IMR-90 (cell line): ENCODE measurements at regions not wholly inside any gene's neighbourhood (a gene's known extent, or its start where the extent isn't known, plus 50 kb on each side); places are given as distances from the start of the nearest gene placed in this dataset.

ENCODE experiments used
- ATAC-seq: fragments of 200-7000 bp; cut with Tn5 transposase; 2 replicates; pipeline ENCODE4 v1.9.1; 2020; ENCODE audit warnings: low read depth, mild to moderate bottlenecking, moderate library complexity
- BruUV-seq: library from RNA; stranded (reverse); fragments of 400-500 nt; replicated peaks from 2 replicates; lab custom pipeline; 2021; lab: Mats Ljungman, UMichigan
- CTCF ChIA-PET: fragments of 300-600 bp; formaldehyde crosslinking; extraction: SDS; loops from one replicate; lab custom pipeline; 2021; ENCODE audit warnings: antibody characterized with exemption; lab: Yijun Ruan, JAX
- POLR2A ChIA-PET: fragments of 300-600 bp; sonication (Branson Sonifier 250); formaldehyde crosslinking; loops from one replicate; lab custom pipeline; 2022; ENCODE audit warnings: antibody characterized with exemption; ENCODE audit not compliant: unreplicated experiment; lab: Charles Lee
- DNase-seq: peaks from one replicate; pipeline ENCODE4 v3.0.0; 2013
- H2AFZ ChIP-seq: replicated peaks from 2 replicates; pipeline ENCODE3; 2013; ENCODE audit warnings: low read length, mild to moderate bottlenecking; ENCODE audit not compliant: poor library complexity
- H2AK5ac ChIP-seq: 2 replicates; pipeline ENCODE4 v1.6.1; 2013; ENCODE audit warnings: low read depth, low read length, inconsistent platforms
- H2AK9ac ChIP-seq: replicated peaks from 2 replicates; pipeline ENCODE3; 2013; ENCODE audit warnings: mild to moderate bottlenecking, low read depth, low read length, moderate library complexity; ENCODE audit not compliant: poor library complexity
- H2BK120ac ChIP-seq: 2 replicates; pipeline ENCODE4 v1.6.1; 2013; ENCODE audit warnings: low read depth, low read length, inconsistent platforms
- H2BK15ac ChIP-seq: 3 replicates; pipeline ENCODE4 v1.6.1; 2013; ENCODE audit warnings: low read depth, low read length, inconsistent platforms
- H2BK20ac ChIP-seq: 2 replicates; pipeline ENCODE4 v1.6.1; 2013; ENCODE audit warnings: low read depth, mild to moderate bottlenecking, inconsistent platforms, low read length, moderate library complexity
- H2BK5ac ChIP-seq: 2 replicates; pipeline ENCODE4 v1.6.1; 2013; ENCODE audit warnings: mild to moderate bottlenecking, low read depth, low read length, inconsistent platforms; ENCODE audit not compliant: poor library complexity, severe bottlenecking
- H3K14ac ChIP-seq: replicated peaks from 2 replicates; pipeline ENCODE4 v1.6.1; 2013; ENCODE audit warnings: low read depth, low read length, inconsistent platforms
- H3K18ac ChIP-seq: 2 replicates; pipeline ENCODE4 v1.6.1; 2013; ENCODE audit warnings: low read depth, low read length, control low read depth
- H3K23ac ChIP-seq: 2 replicates; pipeline ENCODE4 v1.6.1; 2013; ENCODE audit warnings: low read depth, low read length, inconsistent platforms
- H3K27ac ChIP-seq: 2 replicates; pipeline ENCODE4 v1.5.1; 2013; ENCODE audit warnings: mild to moderate bottlenecking, control low read depth, low read length; ENCODE audit not compliant: insufficient read depth
- H3K27me3 ChIP-seq: 2 replicates; pipeline ENCODE4 v1.6.1; 2013; ENCODE audit warnings: low read length; ENCODE audit not compliant: control insufficient read depth, insufficient read depth
- H3K36me3 ChIP-seq: 2 replicates; pipeline ENCODE4 v1.6.1; 2013; ENCODE audit warnings: low read length, mixed read lengths; ENCODE audit not compliant: control insufficient read depth, insufficient read depth
- H3K4ac ChIP-seq: 2 replicates; pipeline ENCODE4 v1.6.1; 2013; ENCODE audit warnings: low read depth, low read length, inconsistent platforms
- H3K4me1 ChIP-seq: 2 replicates; pipeline ENCODE4 v1.6.1; 2013; ENCODE audit warnings: low read length, mixed read lengths; ENCODE audit not compliant: control insufficient read depth, insufficient read depth
- H3K4me2 ChIP-seq: 2 replicates; pipeline ENCODE4 v1.6.1; 2013; ENCODE audit warnings: low read depth, mild to moderate bottlenecking, control low read depth, low read length, moderate library complexity
- H3K4me3 ChIP-seq: 2 replicates; pipeline ENCODE4 v1.5.1; 2013; ENCODE audit warnings: low read depth, mild to moderate bottlenecking, control low read depth, low read length, moderate library complexity; ENCODE audit not compliant: insufficient read depth
- H3K56ac ChIP-seq: 2 replicates; pipeline ENCODE4 v1.6.1; 2013; ENCODE audit warnings: low read length, inconsistent platforms; ENCODE audit not compliant: insufficient read depth; ENCODE audit errors: extremely low read depth
- H3K79me1 ChIP-seq, 2 experiments: 2 replicates each; pipeline ENCODE4 v1.6.1; 2013; ENCODE audit warnings: low read length in 2 of 2, inconsistent platforms in 1 of 2, low read depth in 1 of 2
- H3K9ac ChIP-seq: 2 replicates; pipeline ENCODE4 v1.6.1; 2013; ENCODE audit warnings: low read depth, low read length, control low read depth
- H3K9me1 ChIP-seq: 2 replicates; pipeline ENCODE4 v1.6.1; 2013; ENCODE audit warnings: low read length, inconsistent platforms; ENCODE audit not compliant: insufficient read depth
- H3K9me3 ChIP-seq: 2 replicates; pipeline ENCODE4 v1.6.1; 2013; ENCODE audit warnings: low read length; ENCODE audit not compliant: control insufficient read depth, insufficient read depth
- H4K20me1 ChIP-seq: 2 replicates; pipeline ENCODE4 v1.6.1; 2013; ENCODE audit warnings: low read length, inconsistent platforms; ENCODE audit not compliant: insufficient read depth
- H4K5ac ChIP-seq: 2 replicates; pipeline ENCODE4 v1.6.1; 2013; ENCODE audit warnings: mild to moderate bottlenecking, low read depth, low read length, control low read depth
- H4K8ac ChIP-seq, 2 experiments: 2 replicates each; pipeline ENCODE4 v1.6.1; 2013; ENCODE audit warnings: low read depth in 2 of 2, low read length in 2 of 2, control low read depth in 1 of 2, inconsistent platforms in 1 of 2
- H4K91ac ChIP-seq: 2 replicates; pipeline ENCODE4 v1.6.1; 2013; ENCODE audit warnings: low read depth, low read length, inconsistent platforms; ENCODE audit not compliant: insufficient read depth
- BHLHE40 ChIP-seq: fragments of 150-350 bp; IDR thresholded peaks from 2 replicates; pipeline ENCODE4 v1.6.1; 2016; ENCODE audit warnings: mild to moderate bottlenecking, low read depth, low read length
- CEBPB ChIP-seq: IDR thresholded peaks from 2 replicates; pipeline ENCODE4 v1.6.1; 2012; ENCODE audit warnings: low read depth, low read length, improper control_type of control experiment
- CHD1 ChIP-seq: IDR thresholded peaks from 2 replicates; pipeline ENCODE4 v1.6.1; 2012; ENCODE audit warnings: low read depth, low read length, improper control_type of control experiment
- FOS ChIP-seq: fragments of 150-350 bp; IDR thresholded peaks from 2 replicates; pipeline ENCODE4 v1.6.1; 2016; ENCODE audit warnings: low read depth, low read length
- MAFK ChIP-seq: IDR thresholded peaks from 2 replicates; pipeline ENCODE4 v1.6.1; 2012; ENCODE audit warnings: low read depth, low read length, improper control_type of control experiment
- MAZ ChIP-seq: IDR thresholded peaks from 2 replicates; pipeline ENCODE4 v1.6.1; 2012; ENCODE audit warnings: low read depth, mild to moderate bottlenecking, low read length, improper control_type of control experiment, moderate library complexity, borderline replicate concordance
- NFE2L2 ChIP-seq: fragments of 150-350 bp; IDR thresholded peaks from 2 replicates; pipeline ENCODE4 v1.6.1; 2016; ENCODE audit warnings: low read depth, mild to moderate bottlenecking, low read length
- POLR2A ChIP-seq: IDR thresholded peaks from 2 replicates; pipeline ENCODE4 v1.6.1; 2012; ENCODE audit warnings: mild to moderate bottlenecking, low read depth, low read length
- RAD21 ChIP-seq: IDR thresholded peaks from 2 replicates; pipeline ENCODE4 v1.6.1; 2012; ENCODE audit warnings: low read length, improper control_type of control experiment
- RCOR1 ChIP-seq: IDR thresholded peaks from 2 replicates; pipeline ENCODE4 v1.6.1; 2012; ENCODE audit warnings: mild to moderate bottlenecking, low read length, improper control_type of control experiment; ENCODE audit not compliant: insufficient replicate concordance
- RFX5 ChIP-seq: IDR thresholded peaks from 2 replicates; pipeline ENCODE4 v1.8.0; 2012; ENCODE audit warnings: low read depth, mild to moderate bottlenecking, low read length, moderate library complexity
- SMC3 ChIP-seq: fragments of 150-350 bp; IDR thresholded peaks from 2 replicates; pipeline ENCODE4 v1.6.1; 2016; ENCODE audit warnings: low read depth, mild to moderate bottlenecking, antibody characterized with exemption, low read length, moderate library complexity
- USF2 ChIP-seq: fragments of 150-350 bp; IDR thresholded peaks from 2 replicates; pipeline ENCODE4 v1.6.1; 2017; ENCODE audit warnings: mild to moderate bottlenecking, antibody characterized with exemption, low read length, low read depth
- WGBS, 2 experiments: methylation state at CpG; one replicate each; pipeline versions ENCODE4 v1.1.5 to v1.1.7; 2013; ENCODE audit warnings: missing lambda C conversion rate in 2 of 2; ENCODE audit not compliant: insufficient read length in 1 of 2; ENCODE audit errors: extremely low coverage in 2 of 2; 5-methylcytosine and 5-hydroxymethylcytosine counted together
- dilution Hi-C: fragments of 300-500 bp; cut with HindIII; formaldehyde crosslinking; loops from one replicate; pipeline ENCODE4 v1.14.3; 2018; ENCODE audit warnings: low sequenced_read_pairs; ENCODE audit not compliant: unreplicated experiment
- in situ Hi-C: fragments of 300-500 bp; cut with MboI; formaldehyde crosslinking; loops from 3 replicates; pipeline ENCODE4 v1.14.3; 2019; ENCODE audit warnings: low sequenced_read_pairs, inconsistent platforms, mixed read lengths
- intact Hi-C: fragments of 100-400 bp; cut with micrococcal nuclease; formaldehyde crosslinking; loops from 2 replicates; pipeline ENCODE4 v1.10.0; 2022
- TF ChIP-seq, protein P1 (sequence below): fragments of 150-350 bp; IDR thresholded peaks from 2 replicates; pipeline ENCODE4 v1.6.1; 2016; ENCODE audit warnings: low read depth, mild to moderate bottlenecking, low read length, moderate library complexity, borderline replicate concordance
- TF ChIP-seq, protein P2 (sequence below): conservative IDR thresholded peaks from 2 replicates; pipeline ENCODE4 v1.5.1; 2012; ENCODE audit warnings: mild to moderate bottlenecking, low read depth, low read length, improper control_type of control experiment

DNA sequence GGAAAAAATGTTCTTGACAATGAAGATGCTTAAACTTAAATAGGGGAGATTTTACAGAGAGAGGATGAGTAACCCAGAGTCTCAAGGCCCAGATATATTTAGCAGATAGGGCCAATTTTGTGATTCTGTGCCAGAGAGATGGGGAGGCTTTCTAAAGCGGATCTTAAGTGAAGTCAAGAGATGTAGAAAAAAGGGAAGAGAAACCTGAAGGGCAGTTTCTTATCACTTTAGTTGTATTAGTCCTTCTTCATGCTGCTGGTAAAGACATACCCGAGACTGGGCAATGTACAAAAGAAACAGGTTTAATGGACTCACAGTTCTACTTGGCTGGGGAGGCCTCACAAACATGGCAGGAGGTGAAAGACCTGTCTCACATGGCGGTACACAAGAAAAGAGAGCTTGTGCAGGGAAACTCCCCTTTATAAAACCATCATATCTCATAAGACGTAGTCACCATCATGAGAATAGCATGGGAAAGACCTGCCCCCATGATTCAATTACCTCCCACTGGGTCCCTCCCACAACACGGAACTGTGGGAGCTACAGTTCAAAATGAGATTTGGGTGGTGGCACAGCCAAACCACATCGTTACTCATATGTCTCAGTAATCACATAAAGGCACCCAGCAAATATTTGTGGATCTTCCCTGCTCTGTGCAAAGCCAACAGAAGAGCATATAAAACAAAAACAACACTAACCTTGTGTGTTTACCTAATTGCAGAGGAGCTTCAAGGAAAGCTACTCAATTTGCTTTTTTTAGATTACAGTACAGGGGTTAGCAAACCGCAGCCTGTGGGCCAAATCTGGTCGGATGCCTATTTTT, 102.6 kb upstream of the MYCBP2 start:
- H3K18ac ChIP-seq, result no peak overlapping the region
- no peak overlapping the region for H2BK20ac ChIP-seq
- no peak for DNase-seq
- H3K9me3 ChIP-seq, result no peaks in the 10 kb centered on the region
- ChIA-PET POLR2A (no interaction called here), CTCF (no interaction called here)
- H2BK120ac ChIP-seq, result no peak overlapping the region
- no peaks in the 10 kb centered on the region for H3K4me1 ChIP-seq
- H2BK5ac ChIP-seq, result no peak overlapping the region
- no peak overlapping the region for H2BK15ac ChIP-seq
- H3K56ac ChIP-seq, result no peak overlapping the region
- in situ Hi-C loops (no loop called here), intact Hi-C loops (no loop called here), dilution Hi-C loops (no loop called here)
- H3K23ac ChIP-seq, result no peak overlapping the region
- H3K4ac ChIP-seq, result no peak overlapping the region
- H4K8ac ChIP-seq, result no peak overlapping the region
- H3K4me3 ChIP-seq, result no peak overlapping the region
- H4K91ac ChIP-seq, result no peak overlapping the region
- no peak overlapping the region for H3K9ac ChIP-seq
- H2AK5ac ChIP-seq, result no peak overlapping the region
- H3K27ac ChIP-seq, result no peak overlapping the region
- H3K14ac ChIP-seq, result no peak overlapping the region
- H2AK9ac ChIP-seq, result no peak overlapping the region
- H4K5ac ChIP-seq, result no peak overlapping the region
- no peaks in the 10 kb centered on the region for H4K20me1 ChIP-seq
- no peaks in the 10 kb centered on the region for H3K79me1 ChIP-seq
- no peaks in the 10 kb centered on the region for H3K9me1 ChIP-seq
- TF ChIP-seq USF2 (no peak), CHD1 (no peak), POLR2A (no peak), FOS (no peak), RCOR1 (no peak), RFX5 (no peak), RAD21 (no peak), BHLHE40 (no peak), MAZ (no peak), MAFK (no peak), NFE2L2 (no peak), SMC3 (no peak), CEBPB (no peak)
- TF ChIP-seq, protein P1, sequence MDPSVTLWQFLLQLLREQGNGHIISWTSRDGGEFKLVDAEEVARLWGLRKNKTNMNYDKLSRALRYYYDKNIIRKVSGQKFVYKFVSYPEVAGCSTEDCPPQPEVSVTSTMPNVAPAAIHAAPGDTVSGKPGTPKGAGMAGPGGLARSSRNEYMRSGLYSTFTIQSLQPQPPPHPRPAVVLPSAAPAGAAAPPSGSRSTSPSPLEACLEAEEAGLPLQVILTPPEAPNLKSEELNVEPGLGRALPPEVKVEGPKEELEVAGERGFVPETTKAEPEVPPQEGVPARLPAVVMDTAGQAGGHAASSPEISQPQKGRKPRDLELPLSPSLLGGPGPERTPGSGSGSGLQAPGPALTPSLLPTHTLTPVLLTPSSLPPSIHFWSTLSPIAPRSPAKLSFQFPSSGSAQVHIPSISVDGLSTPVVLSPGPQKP, result no peak
- TF ChIP-seq, protein P2, sequence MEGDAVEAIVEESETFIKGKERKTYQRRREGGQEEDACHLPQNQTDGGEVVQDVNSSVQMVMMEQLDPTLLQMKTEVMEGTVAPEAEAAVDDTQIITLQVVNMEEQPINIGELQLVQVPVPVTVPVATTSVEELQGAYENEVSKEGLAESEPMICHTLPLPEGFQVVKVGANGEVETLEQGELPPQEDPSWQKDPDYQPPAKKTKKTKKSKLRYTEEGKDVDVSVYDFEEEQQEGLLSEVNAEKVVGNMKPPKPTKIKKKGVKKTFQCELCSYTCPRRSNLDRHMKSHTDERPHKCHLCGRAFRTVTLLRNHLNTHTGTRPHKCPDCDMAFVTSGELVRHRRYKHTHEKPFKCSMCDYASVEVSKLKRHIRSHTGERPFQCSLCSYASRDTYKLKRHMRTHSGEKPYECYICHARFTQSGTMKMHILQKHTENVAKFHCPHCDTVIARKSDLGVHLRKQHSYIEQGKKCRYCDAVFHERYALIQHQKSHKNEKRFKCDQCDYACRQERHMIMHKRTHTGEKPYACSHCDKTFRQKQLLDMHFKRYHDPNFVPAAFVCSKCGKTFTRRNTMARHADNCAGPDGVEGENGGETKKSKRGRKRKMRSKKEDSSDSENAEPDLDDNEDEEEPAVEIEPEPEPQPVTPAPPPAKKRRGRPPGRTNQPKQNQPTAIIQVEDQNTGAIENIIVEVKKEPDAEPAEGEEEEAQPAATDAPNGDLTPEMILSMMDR, result no peak
- WGBS, 2 experiments, result 100% methylated on average over 1 of the region's 8 CpGs; no CpG with 5 or more reads in 1 of the 2 experiments
- H3K4me2 ChIP-seq, result no peak overlapping the region
- no TSS peak for BruUV-seq
- H3K36me3 ChIP-seq, result no peaks in the 10 kb centered on the region
- no peak for ATAC-seq
- H3K27me3 ChIP-seq, result no peaks in the 10 kb centered on the region
- no peak overlapping the region for H2AFZ ChIP-seq
